Body of pancreas (tissue), 4 donors: ENCODE measurements at regions not wholly inside any gene's neighbourhood (a gene's known extent, or its start where the extent isn't known, plus 50 kb on each side); places are given as distances from the start of the nearest gene placed in this dataset.
A peak's percentile ranks its signal among the peaks of the same experiment; 100 is the strongest.

Source experiments
- ATAC-seq: fragments of 150-250 bp; one replicate; pipeline ENCODE4 v1.9.1; 2016
- DNase-seq, 4 donors: peaks; one replicate each; pipeline ENCODE4 v3.0.0-alpha.2; 2019
- H3K27ac ChIP-seq, 4 donors: fragments of 200-600 bp; sonication (generic); 1 replicate in 3 of 4; 2 replicates in 1 of 4; pipeline versions ENCODE4 v1.5.1 to v1.6.1; 2016 to 2019; ENCODE audit warnings: mild to moderate bottlenecking in 1 of 4, mixed read lengths in 1 of 4, moderate library complexity in 1 of 4
- H3K27me3 ChIP-seq, 2 donors: fragments of 200-600 bp; sonication (generic); one replicate each; pipeline ENCODE4 v1.6.0; 2016; ENCODE audit warnings: mild to moderate bottlenecking in 1 of 2
- H3K36me3 ChIP-seq, 2 donors: fragments of 200-600 bp; sonication (generic); replicated peaks in 1 of 2; 2 replicates each; pipeline ENCODE4 v1.5.1; 2016; ENCODE audit warnings: low read depth in 2 of 2; ENCODE audit not compliant: insufficient read depth in 1 of 2
- H3K4me1 ChIP-seq: fragments of 200-600 bp; sonication (generic); one replicate; pipeline ENCODE4 v1.6.0; 2016
- H3K4me3 ChIP-seq, 2 donors: fragments of 200-600 bp; sonication (generic); 1 replicate in 1 of 2; 2 replicates in 1 of 2; pipeline ENCODE4 v1.5.1; 2016 to 2019
- H3K9me3 ChIP-seq, 3 donors: fragments of 200-600 bp; sonication (generic); 1 replicate in 2 of 3; 2 replicates in 1 of 3; pipeline ENCODE4 v1.5.1; 2016
- POLR2A ChIP-seq, 3 donors: fragments of 450-650 bp; IDR thresholded peaks; one replicate each; pipeline ENCODE4 v1.6.1; 2016; ENCODE audit warnings: antibody characterized with exemption in 3 of 3, mild to moderate bottlenecking in 2 of 3
- WGBS, 2 donors: methylation state at CpG; one replicate each; pipeline ENCODE4 v1.1.5; 2017; 5-methylcytosine and 5-hydroxymethylcytosine counted together
- intact Hi-C: fragments of 100-400 bp; cut with DNase I; formaldehyde crosslinking; loops from one replicate; pipeline ENCODE4 v1.15.1; 2023
- TF ChIP-seq, protein P1 (sequence below), 7 experiments: fragments of 450-650 bp in 4 of 7; fragments of 200-600 bp in 3 of 7; sonication (generic) in 3 of 7; IDR thresholded peaks; one replicate each; pipeline ENCODE4 v1.5.1; 2016 to 2019; ENCODE audit warnings: antibody characterized with exemption in 7 of 7

DNA sequence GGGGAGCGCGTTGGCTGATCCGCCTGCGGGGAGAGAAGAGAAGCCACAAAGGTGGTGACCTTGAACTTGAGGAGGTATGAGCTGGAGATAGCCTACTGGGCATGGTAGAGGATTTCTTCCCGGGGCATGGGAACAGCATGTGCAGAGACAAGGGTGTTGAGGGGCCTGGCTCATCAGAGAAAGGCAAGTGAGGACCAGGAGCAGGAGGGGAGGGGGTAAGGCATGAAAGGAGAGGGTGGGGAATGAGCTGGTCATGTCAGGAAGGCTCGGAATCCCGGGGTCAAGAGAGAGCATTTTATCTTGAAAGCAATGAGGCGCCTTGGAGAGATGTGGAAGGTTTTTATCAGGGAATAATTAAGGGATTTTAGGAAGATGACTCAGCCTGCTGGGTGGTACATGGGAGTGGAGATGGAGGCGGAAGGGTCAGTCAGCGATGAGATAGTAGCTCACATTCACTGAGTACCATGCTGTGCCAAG lies 121.1 kb downstream of the LHX2 start:
- intact Hi-C loops, result loop anchor here (5.0 kb wide), 1 partner anchor 190 kb away; no protein-coding TSS in a partner anchor
- 82 to 90% methylated on average over 10 of the region's 10 CpGs for WGBS, 2 donors
- DNase-seq, result no peak
- H3K27ac ChIP-seq, result no peak overlapping the region
- TF ChIP-seq, protein P1, sequence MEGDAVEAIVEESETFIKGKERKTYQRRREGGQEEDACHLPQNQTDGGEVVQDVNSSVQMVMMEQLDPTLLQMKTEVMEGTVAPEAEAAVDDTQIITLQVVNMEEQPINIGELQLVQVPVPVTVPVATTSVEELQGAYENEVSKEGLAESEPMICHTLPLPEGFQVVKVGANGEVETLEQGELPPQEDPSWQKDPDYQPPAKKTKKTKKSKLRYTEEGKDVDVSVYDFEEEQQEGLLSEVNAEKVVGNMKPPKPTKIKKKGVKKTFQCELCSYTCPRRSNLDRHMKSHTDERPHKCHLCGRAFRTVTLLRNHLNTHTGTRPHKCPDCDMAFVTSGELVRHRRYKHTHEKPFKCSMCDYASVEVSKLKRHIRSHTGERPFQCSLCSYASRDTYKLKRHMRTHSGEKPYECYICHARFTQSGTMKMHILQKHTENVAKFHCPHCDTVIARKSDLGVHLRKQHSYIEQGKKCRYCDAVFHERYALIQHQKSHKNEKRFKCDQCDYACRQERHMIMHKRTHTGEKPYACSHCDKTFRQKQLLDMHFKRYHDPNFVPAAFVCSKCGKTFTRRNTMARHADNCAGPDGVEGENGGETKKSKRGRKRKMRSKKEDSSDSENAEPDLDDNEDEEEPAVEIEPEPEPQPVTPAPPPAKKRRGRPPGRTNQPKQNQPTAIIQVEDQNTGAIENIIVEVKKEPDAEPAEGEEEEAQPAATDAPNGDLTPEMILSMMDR (IDR thresholded peaks at IDR 0.05), result no peak
- TF ChIP-seq POLR2A (IDR thresholded peaks at IDR 0.05), result no peak
- ATAC-seq, result no peak
- H3K4me1 ChIP-seq, result no peaks in the 10 kb centered on the region
- H3K27me3 ChIP-seq, result no peaks in the 10 kb centered on the region
- no peak overlapping the region for H3K4me3 ChIP-seq
- H3K36me3 ChIP-seq, result no peaks in the 10 kb centered on the region
- no peaks in the 10 kb centered on the region for H3K9me3 ChIP-seq

DNA sequence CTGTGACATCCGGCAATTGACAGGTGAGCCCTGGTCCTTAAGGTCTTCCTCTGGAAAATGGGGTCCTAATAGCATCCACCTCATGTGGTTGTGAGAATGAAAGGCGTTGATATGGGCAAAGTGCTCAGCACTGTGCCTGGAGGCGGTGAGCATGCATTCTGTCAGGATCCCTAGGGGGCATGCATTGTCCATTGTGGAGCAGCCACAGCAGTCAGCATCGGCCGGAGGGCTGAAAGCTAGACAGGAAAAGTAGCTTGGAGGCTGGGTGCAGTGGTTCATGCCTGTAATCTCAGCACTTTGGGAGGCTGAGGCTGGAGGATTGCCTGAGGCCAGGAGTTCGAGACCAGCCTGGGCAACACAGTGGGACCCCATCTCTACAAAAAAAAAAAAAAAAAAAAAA lies 122.2 kb downstream of the LHX2 start:
- Histone ChIP-seq H3K4me3 (no peak overlapping the region), H3K27me3 (no peaks in the 10 kb centered on the region), H3K36me3 (no peaks in the 10 kb centered on the region), H3K4me1 (no peaks in the 10 kb centered on the region), H3K9me3 (no peaks in the 10 kb centered on the region), H3K27ac (no peak overlapping the region)
- ATAC-seq, result peak; percentile 77
- intact Hi-C loops, result loop anchor here (5.0 kb wide), 1 partner anchor 189 kb away; no protein-coding TSS in a partner anchor
- 40% methylated on average over 4 to 6 of the region's 6 CpGs for WGBS, 2 donors
- peak; percentile 31 to 63 (median 56) for DNase-seq
- no peak for TF ChIP-seq POLR2A (IDR thresholded peaks at IDR 0.05)
- TF ChIP-seq, protein P1 (IDR thresholded peaks at IDR 0.05), result peak in 6 of 7 experiments; percentile 13 to 60 (median 34)

DNA sequence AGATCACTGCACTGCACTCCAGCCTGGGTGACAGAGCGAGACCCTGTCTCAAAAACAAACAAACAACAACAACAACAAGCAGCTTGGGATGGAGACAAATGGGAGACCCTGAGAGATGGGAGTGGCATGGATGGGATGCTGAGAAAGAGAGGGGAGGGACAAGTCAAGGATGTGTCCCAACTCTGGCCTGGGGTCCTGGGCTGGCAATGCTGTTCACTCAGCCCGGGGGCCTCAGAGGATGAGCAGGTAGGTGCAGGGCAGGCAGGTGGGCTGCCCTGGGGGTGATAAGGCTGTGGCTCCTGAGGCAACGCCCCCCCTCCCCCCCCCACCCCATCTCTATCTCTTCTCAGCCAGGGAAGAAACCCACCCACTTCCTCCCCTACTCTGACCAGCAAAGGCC lies 123.0 kb downstream of the LHX2 start:
- no peak for DNase-seq
- TF ChIP-seq, protein P1 (IDR thresholded peaks at IDR 0.05), result no peak
- no peak for TF ChIP-seq POLR2A (IDR thresholded peaks at IDR 0.05)
- Histone ChIP-seq H3K27ac (no peak overlapping the region), H3K4me3 (no peak overlapping the region), H3K27me3 (no peaks in the 10 kb centered on the region), H3K4me1 (no peaks in the 10 kb centered on the region), H3K36me3 (no peaks in the 10 kb centered on the region), H3K9me3 (no peaks in the 10 kb centered on the region)
- ATAC-seq, result no peak
- intact Hi-C loops, result loop anchor here (5.0 kb wide), 1 partner anchor 188 kb away; no protein-coding TSS in a partner anchor
- 49 to 85% methylated on average over 2 to 3 of the region's 3 CpGs for WGBS, 2 donors

DNA sequence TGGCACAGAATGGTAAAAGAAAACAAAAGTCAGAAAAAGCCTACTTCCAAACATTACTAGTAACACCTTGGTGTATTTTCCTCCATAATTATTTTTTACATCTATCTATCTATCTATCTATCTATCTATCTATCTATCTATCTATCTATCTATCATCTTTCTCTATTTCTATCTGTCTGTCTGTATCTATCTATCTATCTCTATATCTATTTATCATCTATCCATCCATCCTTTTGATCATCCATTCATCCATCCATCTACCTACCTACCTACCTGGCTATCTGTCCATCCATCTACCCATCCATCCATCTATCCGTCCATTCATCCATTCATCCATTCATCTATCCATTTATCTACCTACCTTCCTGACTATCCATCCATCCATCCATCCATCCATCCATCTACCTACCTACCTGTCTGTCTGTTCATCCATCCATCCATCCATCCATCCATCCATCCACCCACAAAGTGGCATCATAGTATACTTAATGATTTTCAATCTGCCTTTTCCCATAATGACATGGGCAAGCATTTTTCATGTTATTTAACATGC lies 121.9 kb upstream of the NEK6 start:
- ATAC-seq, result no peak

More for the DNA sequence above, 121.9 kb upstream of the NEK6 start:
- intact Hi-C loops, result no loop called here
- 62 to 70% methylated on average over 1 of the region's 1 CpG for WGBS, 2 donors
- no peak overlapping the region for H3K27ac ChIP-seq
- no peak overlapping the region for H3K4me3 ChIP-seq
- H3K4me1 ChIP-seq, result no peaks in the 10 kb centered on the region
- H3K36me3 ChIP-seq, result no peaks in the 10 kb centered on the region
- H3K9me3 ChIP-seq, result no peaks in the 10 kb centered on the region
- H3K27me3 ChIP-seq, result no peaks in the 10 kb centered on the region
- no peak for DNase-seq
- no peak for TF ChIP-seq POLR2A (IDR thresholded peaks at IDR 0.05)
- TF ChIP-seq, protein P1 (IDR thresholded peaks at IDR 0.05), result no peak
